PC-3 (cell line): ENCODE measurements at regions not wholly inside any gene's neighbourhood (a gene's known extent, or its start where the extent isn't known, plus 50 kb on each side); places are given as distances from the start of the nearest gene placed in this dataset.

Experiments used
- EZH2 ChIP-seq: fragments of 300-600 bp; sonication (generic); IDR thresholded peaks from one replicate; pipeline ENCODE4 v1.6.1; 2017; ENCODE audit warnings: antibody characterized with exemption, mild to moderate bottlenecking, low read length; ENCODE audit not compliant: unreplicated experiment
- EZH2phosphoT487 ChIP-seq: fragments of 300-600 bp; sonication (generic); IDR thresholded peaks from 2 replicates; pipeline ENCODE4 v1.6.1; 2018; ENCODE audit warnings: mild to moderate bottlenecking, antibody characterized with exemption, low read length, borderline replicate concordance
- TF ChIP-seq, protein P1 (sequence below): fragments of 300-600 bp; sonication (generic); conservative IDR thresholded peaks from 2 replicates; pipeline ENCODE4 v1.5.1; 2017; ENCODE audit warnings: antibody characterized with exemption, low read depth, mild to moderate bottlenecking, low read length

DNA sequence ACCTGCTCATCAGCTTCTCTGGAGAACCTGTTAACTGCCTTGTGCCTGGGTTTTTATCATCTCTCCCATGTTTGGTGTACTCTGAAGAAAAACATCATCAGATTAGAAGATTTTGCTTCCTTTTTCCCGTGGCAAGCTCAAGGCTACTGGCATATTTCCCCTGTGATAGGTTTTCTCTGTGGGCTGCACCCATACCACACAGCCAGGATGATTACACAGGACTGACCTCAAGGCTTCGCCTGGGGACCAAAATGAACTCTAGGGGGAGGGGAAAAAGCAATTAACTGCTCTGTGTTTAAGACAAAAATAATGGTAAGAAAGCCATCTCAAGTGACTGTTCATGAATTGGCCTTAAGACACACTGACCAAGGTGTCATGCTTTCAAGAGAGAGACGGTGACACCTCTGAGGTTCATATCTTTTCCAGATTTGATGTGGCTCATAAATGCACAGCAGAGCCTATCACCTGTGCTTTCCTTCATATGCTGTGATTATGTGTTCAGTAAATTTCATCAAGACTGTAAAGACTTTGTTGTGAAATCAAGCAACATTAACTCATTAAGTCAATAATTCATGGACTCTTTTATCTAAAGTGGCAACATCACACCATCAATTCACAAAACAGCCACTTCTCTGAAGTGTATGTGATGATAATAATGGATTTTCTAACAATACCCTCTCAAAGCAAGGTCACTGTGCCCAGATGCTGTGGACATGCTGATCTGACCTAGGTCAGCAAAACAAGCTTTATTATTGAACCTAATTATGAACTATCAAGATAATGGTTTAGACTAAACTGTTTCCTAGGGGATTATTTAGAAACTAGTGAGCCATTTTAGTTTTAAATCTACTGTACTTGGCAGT lies 427.9 kb downstream of the WDR72 start:
- TF ChIP-seq, protein P1, sequence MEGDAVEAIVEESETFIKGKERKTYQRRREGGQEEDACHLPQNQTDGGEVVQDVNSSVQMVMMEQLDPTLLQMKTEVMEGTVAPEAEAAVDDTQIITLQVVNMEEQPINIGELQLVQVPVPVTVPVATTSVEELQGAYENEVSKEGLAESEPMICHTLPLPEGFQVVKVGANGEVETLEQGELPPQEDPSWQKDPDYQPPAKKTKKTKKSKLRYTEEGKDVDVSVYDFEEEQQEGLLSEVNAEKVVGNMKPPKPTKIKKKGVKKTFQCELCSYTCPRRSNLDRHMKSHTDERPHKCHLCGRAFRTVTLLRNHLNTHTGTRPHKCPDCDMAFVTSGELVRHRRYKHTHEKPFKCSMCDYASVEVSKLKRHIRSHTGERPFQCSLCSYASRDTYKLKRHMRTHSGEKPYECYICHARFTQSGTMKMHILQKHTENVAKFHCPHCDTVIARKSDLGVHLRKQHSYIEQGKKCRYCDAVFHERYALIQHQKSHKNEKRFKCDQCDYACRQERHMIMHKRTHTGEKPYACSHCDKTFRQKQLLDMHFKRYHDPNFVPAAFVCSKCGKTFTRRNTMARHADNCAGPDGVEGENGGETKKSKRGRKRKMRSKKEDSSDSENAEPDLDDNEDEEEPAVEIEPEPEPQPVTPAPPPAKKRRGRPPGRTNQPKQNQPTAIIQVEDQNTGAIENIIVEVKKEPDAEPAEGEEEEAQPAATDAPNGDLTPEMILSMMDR, result no peak
- no peak for TF ChIP-seq EZH2
- TF ChIP-seq EZH2phosphoT487, result no peak
